Gastrocnemius medialis (tissue), 4 donors: ENCODE measurements at regions not wholly inside any gene's neighbourhood (a gene's known extent, or its start where the extent isn't known, plus 50 kb on each side); places are given as distances from the start of the nearest gene placed in this dataset.

Experiments
- POLR2A ChIP-seq, 2 donors: fragments of 450-650 bp; IDR thresholded peaks; one replicate each; pipeline ENCODE4 v1.6.1; 2017; ENCODE audit warnings: antibody characterized with exemption in 2 of 2, mild to moderate bottlenecking in 2 of 2, moderate library complexity in 2 of 2
- TF ChIP-seq, protein P1 (sequence below), 5 experiments: fragments of 450-650 bp in 3 of 5; fragments of 200-600 bp in 2 of 5; sonication (generic) in 2 of 5; IDR thresholded peaks in 4 of 5; conservative IDR thresholded peaks in 1 of 5; 1 replicate in 4 of 5; 2 replicates in 1 of 5; pipeline ENCODE4 v1.5.1; 2016 to 2019; ENCODE audit warnings: antibody characterized with exemption in 5 of 5, mild to moderate bottlenecking in 3 of 5, moderate library complexity in 3 of 5

- TF ChIP-seq, protein P1, sequence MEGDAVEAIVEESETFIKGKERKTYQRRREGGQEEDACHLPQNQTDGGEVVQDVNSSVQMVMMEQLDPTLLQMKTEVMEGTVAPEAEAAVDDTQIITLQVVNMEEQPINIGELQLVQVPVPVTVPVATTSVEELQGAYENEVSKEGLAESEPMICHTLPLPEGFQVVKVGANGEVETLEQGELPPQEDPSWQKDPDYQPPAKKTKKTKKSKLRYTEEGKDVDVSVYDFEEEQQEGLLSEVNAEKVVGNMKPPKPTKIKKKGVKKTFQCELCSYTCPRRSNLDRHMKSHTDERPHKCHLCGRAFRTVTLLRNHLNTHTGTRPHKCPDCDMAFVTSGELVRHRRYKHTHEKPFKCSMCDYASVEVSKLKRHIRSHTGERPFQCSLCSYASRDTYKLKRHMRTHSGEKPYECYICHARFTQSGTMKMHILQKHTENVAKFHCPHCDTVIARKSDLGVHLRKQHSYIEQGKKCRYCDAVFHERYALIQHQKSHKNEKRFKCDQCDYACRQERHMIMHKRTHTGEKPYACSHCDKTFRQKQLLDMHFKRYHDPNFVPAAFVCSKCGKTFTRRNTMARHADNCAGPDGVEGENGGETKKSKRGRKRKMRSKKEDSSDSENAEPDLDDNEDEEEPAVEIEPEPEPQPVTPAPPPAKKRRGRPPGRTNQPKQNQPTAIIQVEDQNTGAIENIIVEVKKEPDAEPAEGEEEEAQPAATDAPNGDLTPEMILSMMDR (IDR thresholded peaks at IDR 0.05 in 4 of 5, conservative IDR thresholded peaks at IDR 0.05 in 1 of 5) = no peak
- TF ChIP-seq POLR2A (IDR thresholded peaks at IDR 0.05) = no peak
Observed at GRCh38 chr6:91099479-91099878, 512.6 kb upstream of the MAP3K7 start.
